NCI-H526 treated with DMSO at 0.1 percent for 48 hours (cell line): ENCODE measurements at regions not wholly inside any gene's neighbourhood (a gene's known extent, or its start where the extent isn't known, plus 50 kb on each side); places are given as distances from the start of the nearest gene placed in this dataset.
A peak's percentile ranks its signal among the peaks of the same experiment; 100 is the strongest.

Source experiments
- DNase-seq: peaks from one replicate; lab custom pipeline; 2025; lab: John Stamatoyannopoulos, UW

DNA sequence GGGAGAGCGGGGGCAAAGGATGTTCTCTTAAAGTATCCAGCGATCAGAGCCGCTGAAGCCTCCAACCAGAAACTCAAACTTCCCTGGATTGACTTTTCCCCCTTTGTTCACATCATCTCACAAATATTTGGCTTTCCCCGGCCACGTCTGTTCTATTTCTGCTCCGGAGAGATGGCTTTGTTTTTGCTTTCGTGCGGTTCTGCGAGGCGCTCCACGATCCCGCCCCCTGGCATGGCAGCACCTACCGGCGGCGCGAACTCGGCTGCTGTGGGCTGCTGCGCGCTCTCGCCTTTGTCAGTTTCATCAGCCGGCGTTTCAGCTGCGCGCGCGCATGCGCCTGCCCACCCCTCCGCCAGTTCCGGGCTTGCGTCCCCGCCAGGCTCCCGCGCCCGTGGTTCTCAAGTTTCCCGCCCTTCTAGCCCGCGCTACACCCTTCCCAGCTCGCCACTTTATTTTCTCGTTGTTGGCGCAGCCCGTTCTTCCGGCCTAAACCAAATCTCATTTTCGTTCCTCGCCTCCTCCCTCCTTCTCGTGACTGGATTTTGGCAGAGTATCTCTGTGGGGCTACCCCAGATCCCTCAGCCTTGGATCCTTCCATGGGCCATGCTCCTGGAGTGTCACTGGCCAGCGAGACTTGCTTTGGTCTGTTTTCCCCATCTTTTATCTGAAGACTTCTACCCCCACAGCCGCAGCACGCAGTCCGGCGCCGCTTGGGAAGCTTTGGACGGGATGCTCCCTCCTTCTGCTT is 98.0 kb downstream of the INSIG2 start:
- peak; percentile 84 for DNase-seq

DNA sequence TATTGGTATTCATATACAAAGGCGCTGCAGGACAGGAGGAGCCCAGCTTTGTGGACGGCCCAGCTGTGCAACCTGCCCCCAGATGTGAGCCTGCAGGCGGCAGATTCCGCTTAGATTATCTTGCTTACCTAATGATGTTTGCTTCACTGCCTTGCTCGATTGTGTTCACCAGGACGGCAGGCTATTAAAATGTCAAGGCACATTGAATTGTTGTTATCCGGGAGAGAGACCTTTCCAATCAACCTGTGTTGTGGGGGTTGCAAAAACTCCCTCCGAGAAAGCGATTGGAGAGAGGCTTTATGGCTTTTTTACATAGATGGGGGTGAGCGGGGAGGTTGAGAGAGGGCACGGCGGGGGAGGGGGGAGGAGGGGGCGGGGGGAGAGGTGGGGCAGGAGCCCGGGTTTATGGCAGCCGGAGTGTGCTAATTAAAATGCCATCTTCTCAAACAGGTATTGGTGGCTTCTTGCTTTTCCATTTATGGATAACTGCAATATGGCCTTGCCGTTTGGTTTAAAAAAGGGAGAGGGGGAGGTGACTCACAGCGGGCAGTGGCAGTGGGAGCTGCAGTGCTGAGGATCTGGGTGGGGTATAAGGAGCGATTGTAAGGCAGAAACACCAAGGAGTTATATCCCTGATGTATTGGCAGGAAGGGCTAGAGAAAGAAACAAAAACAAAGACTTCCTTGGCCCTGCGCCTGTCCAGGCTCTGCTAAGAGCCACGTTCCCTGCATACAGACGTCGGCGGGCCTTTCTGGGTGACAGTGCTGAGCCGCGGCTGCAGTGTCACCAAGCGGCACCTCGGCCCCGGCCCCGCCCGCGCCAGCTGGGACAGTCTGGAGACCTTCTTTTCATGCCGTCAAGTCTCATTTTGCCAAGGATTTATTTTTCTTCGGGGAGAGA is 97.2 kb downstream of the INSIG2 start:
- DNase-seq: peak; percentile 93

GRCh38 chr2:118183381-118183780 is 95.1 kb downstream of the INSIG2 start:
- no peak for DNase-seq

- no peak for DNase-seq
Measured at GRCh38 chr2:118179445-118179844, 91.2 kb downstream of the INSIG2 start.

GRCh38 chr2:118177884-118178283 is 89.6 kb downstream of the INSIG2 start:
- no peak for DNase-seq

GRCh38 chr2:118177318-118177717 is 89.0 kb downstream of the INSIG2 start:
- no peak for DNase-seq

DNA sequence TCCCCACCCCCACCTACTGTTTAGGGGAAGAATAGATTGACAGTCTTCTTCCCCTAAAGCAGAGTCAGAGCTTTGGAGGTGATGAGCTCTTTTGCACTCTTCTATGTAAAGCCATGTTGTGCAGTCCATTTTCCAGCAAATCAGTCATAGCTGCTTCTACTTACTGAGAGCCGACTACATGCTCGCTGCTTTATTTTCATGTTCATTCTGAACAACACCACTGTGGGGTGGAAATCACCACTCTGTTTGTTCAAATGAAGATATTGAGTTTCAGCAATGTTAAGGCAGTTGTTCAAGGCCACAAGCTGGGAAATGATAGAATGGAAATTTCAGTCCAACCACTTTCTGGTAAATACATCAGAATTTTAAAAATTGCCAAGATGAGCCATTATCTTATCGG is 88.3 kb downstream of the INSIG2 start:
- DNase-seq: no peak

DNA sequence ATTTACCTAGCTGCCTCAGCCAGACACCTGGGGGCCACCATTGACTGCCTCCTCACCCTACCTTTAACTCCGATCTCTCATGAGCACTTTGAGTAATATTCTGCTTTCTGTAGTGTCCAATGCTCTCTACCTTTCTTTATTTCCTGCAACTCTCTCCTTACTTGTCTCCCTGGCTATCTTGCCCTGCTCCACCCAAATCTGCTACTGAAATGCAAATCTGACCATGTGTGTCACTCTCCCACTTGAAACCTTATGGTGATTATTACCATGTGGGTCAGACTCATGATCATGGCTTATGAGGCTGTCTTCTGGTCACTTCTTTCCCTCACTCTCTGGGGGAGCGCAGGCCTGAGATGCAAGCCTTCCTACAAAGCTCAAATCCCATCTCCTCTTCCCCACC is 83.3 kb downstream of the INSIG2 start:
- DNase-seq: no peak

GRCh38 chr2:118169359-118170005 is 81.2 kb downstream of the INSIG2 start:
- no peak for DNase-seq

- DNase-seq: no peak
Measured at GRCh38 chr2:118168615-118169014, 80.3 kb downstream of the INSIG2 start.

DNA sequence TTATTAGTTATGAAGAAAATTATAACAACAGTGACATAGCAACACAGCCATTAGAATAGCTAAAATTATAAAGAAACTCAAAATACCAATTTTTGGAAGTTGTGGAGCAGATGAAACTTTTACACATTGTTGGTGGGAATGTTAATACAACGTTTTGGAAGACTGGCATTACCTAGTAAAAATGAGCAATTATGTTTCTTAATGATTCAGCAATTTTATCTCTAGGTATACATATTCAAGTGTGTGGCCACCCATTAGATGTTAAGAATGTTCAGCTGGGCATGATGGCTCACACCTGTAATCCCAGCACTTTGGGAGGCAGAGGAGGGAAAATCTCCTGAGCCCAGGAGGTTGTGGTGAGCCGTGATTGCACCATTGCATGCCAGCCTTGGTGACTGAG is 78.8 kb downstream of the INSIG2 start:
- DNase-seq: no peak

DNA sequence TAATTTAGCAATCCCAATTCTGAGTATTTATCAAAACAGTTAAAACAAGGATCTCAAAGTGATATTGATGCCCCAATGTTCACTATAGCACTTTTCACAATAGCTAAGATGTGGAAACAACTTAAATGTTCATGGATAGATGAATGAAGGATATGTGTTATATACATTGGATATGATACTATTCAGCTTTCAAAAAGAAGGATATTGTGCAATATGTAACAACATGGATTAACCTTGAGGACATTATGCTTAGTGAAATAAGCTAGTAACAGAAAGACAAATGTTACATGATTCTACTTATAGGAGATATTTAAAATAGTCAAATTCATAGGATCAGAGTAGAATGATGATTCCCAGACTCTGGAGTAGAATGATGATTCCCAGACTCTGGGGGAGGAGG is 78.0 kb downstream of the INSIG2 start:
- DNase-seq: no peak

DNA sequence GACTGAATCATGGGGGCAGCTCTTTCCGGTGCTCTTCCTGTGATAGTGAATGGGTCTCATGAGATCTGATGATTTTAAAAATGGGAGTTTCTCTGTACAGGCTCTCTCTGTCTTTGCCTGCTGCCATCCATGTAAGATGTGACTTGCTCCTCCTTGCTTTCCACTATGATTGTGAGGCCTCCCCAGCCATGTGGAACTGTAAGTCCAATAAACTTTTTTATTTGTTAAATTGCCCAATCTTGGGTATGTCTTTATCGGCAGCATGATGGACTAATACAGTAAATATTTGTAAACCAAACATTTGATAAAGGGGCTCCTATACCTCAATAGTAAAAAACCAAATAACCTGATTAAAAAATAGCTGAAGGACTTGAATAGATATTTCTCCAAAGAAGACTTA is 77.3 kb downstream of the INSIG2 start:
- DNase-seq: no peak
